Stomach (tissue), 4 donors: ENCODE measurements at regions not wholly inside any gene's neighbourhood (a gene's known extent, or its start where the extent isn't known, plus 50 kb on each side); places are given as distances from the start of the nearest gene placed in this dataset.

Source experiments
- POLR2A ChIP-seq, 4 donors: fragments of 450-650 bp; IDR thresholded peaks; one replicate each; pipeline ENCODE4 v1.6.1; 2016; ENCODE audit warnings: antibody characterized with exemption in 4 of 4, control low read depth in 2 of 4, mild to moderate bottlenecking in 1 of 4, moderate library complexity in 1 of 4
- TF ChIP-seq, protein P1 (sequence below), 7 experiments: fragments of 450-650 bp in 4 of 7; fragments of 200-600 bp in 3 of 7; sonication (generic) in 3 of 7; IDR thresholded peaks; one replicate each; pipeline ENCODE4 v1.5.1; 2016 to 2019; ENCODE audit warnings: antibody characterized with exemption in 7 of 7, control low read depth in 2 of 7, mild to moderate bottlenecking in 1 of 7

DNA sequence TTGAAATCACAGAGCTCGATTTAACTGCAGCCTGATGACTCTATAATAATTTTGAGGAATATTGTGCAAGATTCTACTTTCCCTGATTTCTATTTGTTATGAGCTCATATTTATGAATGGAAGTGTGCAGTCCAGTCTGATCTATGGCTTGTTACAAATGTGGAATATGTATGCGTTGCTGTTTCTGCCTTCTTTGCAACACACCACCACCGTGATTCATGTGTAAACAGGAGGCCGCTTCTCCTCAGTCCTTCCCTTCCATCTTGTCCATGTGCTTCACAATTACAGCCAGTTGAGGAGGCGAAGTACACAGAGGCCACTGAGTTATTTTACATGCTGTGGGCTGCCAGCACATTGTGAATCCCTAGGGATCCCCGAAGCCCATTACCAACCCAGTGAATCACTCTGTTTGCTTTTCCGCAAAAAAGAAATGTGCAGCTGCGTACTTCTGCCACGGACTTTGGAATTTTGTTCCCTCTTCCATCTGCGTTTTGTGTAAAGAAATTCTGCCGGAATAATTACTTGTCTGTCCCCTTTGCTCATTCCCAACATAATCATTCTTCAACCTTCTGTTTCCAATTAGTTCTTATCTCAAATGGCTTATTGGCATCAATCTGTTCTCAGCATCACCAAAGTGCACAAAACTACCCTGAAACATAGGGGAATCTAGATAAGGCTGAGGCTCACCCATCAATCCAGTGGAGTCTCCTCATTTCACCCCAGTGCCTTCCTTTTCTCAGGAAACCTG, 551.6 kb upstream of the CITED2 start:
- TF ChIP-seq, protein P1, sequence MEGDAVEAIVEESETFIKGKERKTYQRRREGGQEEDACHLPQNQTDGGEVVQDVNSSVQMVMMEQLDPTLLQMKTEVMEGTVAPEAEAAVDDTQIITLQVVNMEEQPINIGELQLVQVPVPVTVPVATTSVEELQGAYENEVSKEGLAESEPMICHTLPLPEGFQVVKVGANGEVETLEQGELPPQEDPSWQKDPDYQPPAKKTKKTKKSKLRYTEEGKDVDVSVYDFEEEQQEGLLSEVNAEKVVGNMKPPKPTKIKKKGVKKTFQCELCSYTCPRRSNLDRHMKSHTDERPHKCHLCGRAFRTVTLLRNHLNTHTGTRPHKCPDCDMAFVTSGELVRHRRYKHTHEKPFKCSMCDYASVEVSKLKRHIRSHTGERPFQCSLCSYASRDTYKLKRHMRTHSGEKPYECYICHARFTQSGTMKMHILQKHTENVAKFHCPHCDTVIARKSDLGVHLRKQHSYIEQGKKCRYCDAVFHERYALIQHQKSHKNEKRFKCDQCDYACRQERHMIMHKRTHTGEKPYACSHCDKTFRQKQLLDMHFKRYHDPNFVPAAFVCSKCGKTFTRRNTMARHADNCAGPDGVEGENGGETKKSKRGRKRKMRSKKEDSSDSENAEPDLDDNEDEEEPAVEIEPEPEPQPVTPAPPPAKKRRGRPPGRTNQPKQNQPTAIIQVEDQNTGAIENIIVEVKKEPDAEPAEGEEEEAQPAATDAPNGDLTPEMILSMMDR (IDR thresholded peaks at IDR 0.05), result no peak
- TF ChIP-seq POLR2A (IDR thresholded peaks at IDR 0.05), result no peak
